Fibroblast of lung (primary cell): ENCODE measurements at regions not wholly inside any gene's neighbourhood (a gene's known extent, or its start where the extent isn't known, plus 50 kb on each side); places are given as distances from the start of the nearest gene placed in this dataset.

ENCODE experiments used
- DNase-seq, 2 donors: peaks; one replicate each; pipeline versions ENCODE4 v3.0.0 to v3.0.0-alpha.2; 2010; ENCODE audit warnings: low read depth in 2 of 2
- H2AFZ ChIP-seq: 2 replicates; pipeline ENCODE4 v1.5.1; 2012; ENCODE audit warnings: low read length, control low read depth, inconsistent platforms
- H3K27ac ChIP-seq: 2 replicates; pipeline ENCODE4 v1.5.1; 2011; ENCODE audit warnings: low read length, control low read depth; ENCODE audit not compliant: insufficient read depth
- H3K27me3 ChIP-seq: 2 replicates; pipeline ENCODE4 v1.5.1; 2011; ENCODE audit warnings: mild to moderate bottlenecking, low read length; ENCODE audit not compliant: control insufficient read depth, insufficient read depth
- H3K36me3 ChIP-seq: 2 replicates; pipeline ENCODE4 v1.5.1; 2011; ENCODE audit warnings: low read length; ENCODE audit not compliant: control insufficient read depth, insufficient read depth
- H3K4me1 ChIP-seq: 2 replicates; pipeline ENCODE4 v1.5.1; 2011; ENCODE audit warnings: low read length; ENCODE audit not compliant: control insufficient read depth, insufficient read depth; ENCODE audit errors: extremely low read depth
- H3K4me2 ChIP-seq: 2 replicates; pipeline ENCODE4 v1.5.1; 2011; ENCODE audit warnings: low read length, control low read depth; ENCODE audit not compliant: insufficient read depth; ENCODE audit errors: extremely low read depth
- H3K4me3 ChIP-seq, 4 experiments: fragments of 200-600 bp in 1 of 4; sonication (generic) in 1 of 4; replicated peaks in 1 of 4; 2 replicates each; pipeline ENCODE4 v1.5.1; 2011 to 2016; ENCODE audit warnings: low read length in 4 of 4, low read depth in 3 of 4, mild to moderate bottlenecking in 3 of 4, control low read depth in 2 of 4, inconsistent platforms in 1 of 4, mixed read lengths in 1 of 4; ENCODE audit not compliant: insufficient read depth in 1 of 4; ENCODE audit errors: control extremely low read depth in 1 of 4
- H3K79me2 ChIP-seq: 2 replicates; pipeline ENCODE4 v1.5.1; 2012; ENCODE audit warnings: mild to moderate bottlenecking, low read length, inconsistent platforms; ENCODE audit not compliant: control insufficient read depth, insufficient read depth
- H3K9ac ChIP-seq: 2 replicates; pipeline ENCODE4 v1.5.1; 2011; ENCODE audit warnings: mild to moderate bottlenecking, low read length, control low read depth; ENCODE audit not compliant: insufficient read depth
- H3K9me3 ChIP-seq: 2 replicates; pipeline ENCODE4 v1.5.1; 2012; ENCODE audit warnings: low read depth, low read length; ENCODE audit not compliant: control insufficient read depth, insufficient read depth
- H4K20me1 ChIP-seq: 2 replicates; pipeline ENCODE4 v1.5.1; 2011; ENCODE audit warnings: low read length; ENCODE audit not compliant: control insufficient read depth, insufficient read depth; ENCODE audit errors: extremely low read depth
- CTCF ChIP-seq, 2 donors: IDR thresholded peaks in 1 of 2; conservative IDR thresholded peaks in 1 of 2; 1 replicate in 1 of 2; 2 replicates in 1 of 2; pipeline ENCODE4 v1.5.1; 2011 to 2012; ENCODE audit warnings: low read length in 2 of 2, control low read depth in 1 of 2, inconsistent platforms in 1 of 2, low read depth in 1 of 2, mild to moderate bottlenecking in 1 of 2
- EZH2 ChIP-seq: IDR thresholded peaks from 2 replicates; pipeline ENCODE4 v1.5.1; 2012; ENCODE audit warnings: low read length, control low read depth, mild to moderate bottlenecking; ENCODE audit errors: missing control alignments

GRCh38 chr13:34883396-34883795 is 58.7 kb upstream of the NBEA start:
- no peak for DNase-seq
- Histone ChIP-seq H3K4me3 (no peak overlapping the region), H3K27me3 (no peaks in the 10 kb centered on the region), H3K36me3 (no peaks in the 10 kb centered on the region), H3K9me3 (no peaks in the 10 kb centered on the region), H3K4me1 (no peaks in the 10 kb centered on the region), H3K9ac (no peak overlapping the region), H3K79me2 (no peaks in the 10 kb centered on the region), H3K27ac (no peak overlapping the region), H4K20me1 (no peaks in the 10 kb centered on the region), H2AFZ (no peak overlapping the region), H3K4me2 (no peak overlapping the region)
- TF ChIP-seq CTCF (conservative IDR thresholded peaks at IDR 0.05 in 1 of 2, IDR thresholded peaks at IDR 0.05 in 1 of 2; ENCODE audit: low read depth in 1 of 2, low read length in 2 of 2) (no peak), EZH2 (no peak)

GRCh38 chr13:34884366-34884765 is 57.7 kb upstream of the NBEA start:
- no peak for TF ChIP-seq EZH2
- TF ChIP-seq CTCF (conservative IDR thresholded peaks at IDR 0.05 in 1 of 2, IDR thresholded peaks at IDR 0.05 in 1 of 2; ENCODE audit: low read depth in 1 of 2, low read length in 2 of 2), result no peak
- no peaks in the 10 kb centered on the region for H3K36me3 ChIP-seq
- H3K27ac ChIP-seq, result no peak overlapping the region
- no peak overlapping the region for H2AFZ ChIP-seq
- no peak for DNase-seq
- H3K4me3 ChIP-seq, result no peak overlapping the region
- no peaks in the 10 kb centered on the region for H3K27me3 ChIP-seq
- no peaks in the 10 kb centered on the region for H4K20me1 ChIP-seq
- H3K79me2 ChIP-seq, result no peaks in the 10 kb centered on the region
- H3K9me3 ChIP-seq, result no peaks in the 10 kb centered on the region
- no peak overlapping the region for H3K4me2 ChIP-seq
- no peaks in the 10 kb centered on the region for H3K4me1 ChIP-seq
- H3K9ac ChIP-seq, result no peak overlapping the region

- H3K36me3 ChIP-seq, result no peaks in the 10 kb centered on the region
- H3K79me2 ChIP-seq, result no peaks in the 10 kb centered on the region
- no peaks in the 10 kb centered on the region for H3K4me1 ChIP-seq
- H2AFZ ChIP-seq, result no peak overlapping the region
- H3K9me3 ChIP-seq, result no peaks in the 10 kb centered on the region
- no peak overlapping the region for H3K9ac ChIP-seq
- TF ChIP-seq EZH2, result no peak
- TF ChIP-seq CTCF (conservative IDR thresholded peaks at IDR 0.05 in 1 of 2, IDR thresholded peaks at IDR 0.05 in 1 of 2; ENCODE audit: low read depth in 1 of 2, low read length in 2 of 2), result no peak
- H3K27me3 ChIP-seq, result no peaks in the 10 kb centered on the region
- no peaks in the 10 kb centered on the region for H4K20me1 ChIP-seq
- no peak for DNase-seq
- no peak overlapping the region for H3K4me3 ChIP-seq
- H3K27ac ChIP-seq, result no peak overlapping the region
- no peak overlapping the region for H3K4me2 ChIP-seq
Measured at GRCh38 chr13:34886121-34886875, 55.8 kb upstream of the NBEA start.
